Esophagus muscularis mucosa (tissue), 4 donors: ENCODE measurements at regions not wholly inside any gene's neighbourhood (a gene's known extent, or its start where the extent isn't known, plus 50 kb on each side); places are given as distances from the start of the nearest gene placed in this dataset.

Experiments used
- EP300 ChIP-seq: sonication (generic); formaldehyde crosslinking; IDR thresholded peaks from one replicate; pipeline ENCODE4 v1.6.1; 2017; ENCODE audit warnings: antibody characterized with exemption
- POLR2A ChIP-seq: fragments of 450-650 bp; IDR thresholded peaks from one replicate; pipeline ENCODE4 v1.6.1; 2017; ENCODE audit warnings: antibody characterized with exemption, moderate library complexity, mild to moderate bottlenecking, low read depth
- TF ChIP-seq, protein P1 (sequence below), 3 experiments: fragments of 200-600 bp in 2 of 3; fragments of 450-650 bp in 1 of 3; sonication (generic) in 2 of 3; IDR thresholded peaks; one replicate each; pipeline ENCODE4 v1.5.1; 2017 to 2019; ENCODE audit warnings: antibody characterized with exemption in 3 of 3, mild to moderate bottlenecking in 2 of 3, moderate library complexity in 1 of 3

- TF ChIP-seq, protein P1, sequence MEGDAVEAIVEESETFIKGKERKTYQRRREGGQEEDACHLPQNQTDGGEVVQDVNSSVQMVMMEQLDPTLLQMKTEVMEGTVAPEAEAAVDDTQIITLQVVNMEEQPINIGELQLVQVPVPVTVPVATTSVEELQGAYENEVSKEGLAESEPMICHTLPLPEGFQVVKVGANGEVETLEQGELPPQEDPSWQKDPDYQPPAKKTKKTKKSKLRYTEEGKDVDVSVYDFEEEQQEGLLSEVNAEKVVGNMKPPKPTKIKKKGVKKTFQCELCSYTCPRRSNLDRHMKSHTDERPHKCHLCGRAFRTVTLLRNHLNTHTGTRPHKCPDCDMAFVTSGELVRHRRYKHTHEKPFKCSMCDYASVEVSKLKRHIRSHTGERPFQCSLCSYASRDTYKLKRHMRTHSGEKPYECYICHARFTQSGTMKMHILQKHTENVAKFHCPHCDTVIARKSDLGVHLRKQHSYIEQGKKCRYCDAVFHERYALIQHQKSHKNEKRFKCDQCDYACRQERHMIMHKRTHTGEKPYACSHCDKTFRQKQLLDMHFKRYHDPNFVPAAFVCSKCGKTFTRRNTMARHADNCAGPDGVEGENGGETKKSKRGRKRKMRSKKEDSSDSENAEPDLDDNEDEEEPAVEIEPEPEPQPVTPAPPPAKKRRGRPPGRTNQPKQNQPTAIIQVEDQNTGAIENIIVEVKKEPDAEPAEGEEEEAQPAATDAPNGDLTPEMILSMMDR (IDR thresholded peaks at IDR 0.05): no peak
- no peak for TF ChIP-seq EP300
- TF ChIP-seq POLR2A: no peak
These were observed 66.3 kb upstream of the RAI14 start for GRCh38 chr5:34589832-34590231.
